ENCODE measurements at regions not wholly inside any gene's neighbourhood (a gene's known extent, or its start where the extent isn't known, plus 50 kb on each side); places are given as distances from the start of the nearest gene placed in this dataset.

- TF ChIP-seq CTCF (IDR thresholded peaks at IDR 0.05; ENCODE audit: low read depth, low read length) (no peak), POLR2A (IDR thresholded peaks at IDR 0.05; ENCODE audit: extremely low read depth, insufficient read length) (no peak)
These were observed 81.0 kb upstream of the MED13L start for GRCh38 chr12:116358536-116358892.
